HCT116 (cell line): ENCODE measurements at regions not wholly inside any gene's neighbourhood (a gene's known extent, or its start where the extent isn't known, plus 50 kb on each side); places are given as distances from the start of the nearest gene placed in this dataset.

Experiments
- ATAC-seq: fragments of 200-7000 bp; cut with Tn5 transposase; 2 replicates; pipeline ENCODE4 v1.9.1; 2020; ENCODE audit warnings: mild to moderate bottlenecking, moderate library complexity
- BruUV-seq: library from RNA; stranded (reverse); fragments of 400-500 nt; replicated peaks from 2 replicates; lab custom pipeline; 2021; lab: Mats Ljungman, UMichigan
- CTCF ChIA-PET: fragments of 300-600 bp; sonication (Branson Sonifier 250); formaldehyde crosslinking; loops from one replicate; lab custom pipeline; 2021; ENCODE audit warnings: antibody characterized with exemption; lab: Charles Lee
- POLR2A ChIA-PET: fragments of 300-600, 350-600 bp; sonication (Branson Sonifier 250); formaldehyde crosslinking; loops from one replicate; lab custom pipeline; 2021; ENCODE audit warnings: antibody characterized with exemption; lab: Charles Lee
- RAD21 ChIA-PET, 2 experiments: fragments of 300-600 bp; sonication (Branson Sonifier 250); formaldehyde crosslinking; loops; one replicate each; lab custom pipeline; 2023; ENCODE audit warnings: low total read pairs in 2 of 2; ENCODE audit not compliant: uncharacterized antibody in 2 of 2, unreplicated experiment in 2 of 2, low non-redundant PET in 1 of 2; lab: Charles Lee
- DNase-seq: peaks from one replicate; pipeline ENCODE4 v3.0.0-alpha.2; 2010; ENCODE audit warnings: low read depth, low spot score
- H2AFZ ChIP-seq: fragments of 200-600 bp; shearing (Covaris generic), sonication (generic); 2 replicates; pipeline ENCODE4 v1.6.1; 2017; ENCODE audit warnings: low read depth, mixed run types, mixed read lengths, antibody characterized with exemption, low read length; ENCODE audit not compliant: poor library complexity, severe bottlenecking
- H3K27ac ChIP-seq: 2 replicates; pipeline ENCODE4 v1.5.1; 2012; ENCODE audit warnings: low read depth, low read length
- H3K27me3 ChIP-seq: fragments of 200-600 bp; sonication (generic); 2 replicates; pipeline ENCODE4 v1.6.1; 2016; ENCODE audit warnings: mixed run types, low read length, mixed read lengths; ENCODE audit not compliant: insufficient read depth
- H3K36me3 ChIP-seq, 2 experiments: fragments of 200-500 bp in 1 of 2; fragments of 200-600 bp in 1 of 2; sonication (Bioruptor generic) in 1 of 2; sonication (generic) in 1 of 2; 2 replicates each; pipeline versions ENCODE4 v1.5.1 to v1.6.1; 2014 to 2016; ENCODE audit warnings: low read length in 2 of 2, inconsistent platforms in 1 of 2, mixed read lengths in 1 of 2, mixed run types in 1 of 2; ENCODE audit not compliant: insufficient read depth in 2 of 2, control insufficient read depth in 1 of 2
- H3K4me1 ChIP-seq, 2 experiments: fragments of 200-600 bp in 1 of 2; sonication (generic) in 1 of 2; 2 replicates each; pipeline versions ENCODE4 v1.5.1 to v1.6.1; 2012 to 2017; ENCODE audit warnings: low read length in 2 of 2, inconsistent platforms in 1 of 2, mild to moderate bottlenecking in 1 of 2, mixed read lengths in 1 of 2, mixed run types in 1 of 2, moderate library complexity in 1 of 2; ENCODE audit not compliant: insufficient read depth in 2 of 2, control insufficient read depth in 1 of 2
- H3K4me2 ChIP-seq: fragments of 200-600 bp; sonication (generic); 2 replicates; pipeline ENCODE4 v1.6.1; 2017; ENCODE audit warnings: mixed run types, low read length, mixed read lengths
- H3K4me3 ChIP-seq, 2 experiments: fragments of 200-600 bp in 1 of 2; sonication (generic) in 1 of 2; replicated peaks in 1 of 2; 2 replicates each; pipeline ENCODE4 v1.5.1; 2011 to 2016; ENCODE audit warnings: low read length in 2 of 2, control low read depth in 1 of 2, low read depth in 1 of 2, mild to moderate bottlenecking in 1 of 2, mixed read lengths in 1 of 2, mixed run types in 1 of 2
- H3K79me2 ChIP-seq: fragments of 200-600 bp; sonication (generic); 2 replicates; pipeline ENCODE4 v1.6.1; 2017; ENCODE audit warnings: mild to moderate bottlenecking, mixed run types, low read length, moderate library complexity, mixed read lengths; ENCODE audit not compliant: insufficient read depth
- H3K9ac ChIP-seq: fragments of 200-600 bp; sonication (generic); 2 replicates; pipeline ENCODE4 v1.6.1; 2016; ENCODE audit warnings: low read length, mixed read lengths
- H3K9me2 ChIP-seq: fragments of 200-600 bp; sonication (generic), shearing (Covaris generic); 2 replicates; pipeline ENCODE4 v1.6.1; 2017; ENCODE audit warnings: mixed run types, mild to moderate bottlenecking, moderate library complexity; ENCODE audit not compliant: insufficient read depth
- H3K9me3 ChIP-seq, 2 experiments: fragments of 200-500 bp in 1 of 2; fragments of 200-600 bp in 1 of 2; sonication (Bioruptor generic) in 1 of 2; sonication (generic) in 1 of 2; 2 replicates each; pipeline ENCODE4 v1.6.1; 2014 to 2017; ENCODE audit warnings: low read length in 2 of 2, mixed read lengths in 2 of 2, inconsistent platforms in 1 of 2, low read depth in 1 of 2, mild to moderate bottlenecking in 1 of 2, mixed run types in 1 of 2, moderate library complexity in 1 of 2; ENCODE audit not compliant: control insufficient read depth in 1 of 2, insufficient read depth in 1 of 2
- H4K20me1 ChIP-seq: fragments of 200-600 bp; sonication (generic), shearing (Covaris generic); 2 replicates; pipeline ENCODE4 v1.6.1; 2017; ENCODE audit warnings: mixed run types, mild to moderate bottlenecking, moderate library complexity; ENCODE audit not compliant: insufficient read depth
- CEBPB ChIP-seq: IDR thresholded peaks from 2 replicates; pipeline ENCODE4 v1.6.1; 2012; ENCODE audit warnings: low read depth
- ELF1 ChIP-seq: IDR thresholded peaks from 2 replicates; pipeline ENCODE4 v1.6.1; 2012; ENCODE audit warnings: low read depth, borderline replicate concordance
- EZH2 ChIP-seq: fragments of 200-600 bp; sonication (generic); IDR thresholded peaks from 2 replicates; pipeline ENCODE4 v1.6.1; 2017; ENCODE audit warnings: antibody characterized with exemption, mixed run types
- EZH2phosphoT487 ChIP-seq: fragments of 200-600 bp; IDR thresholded peaks from 2 replicates; pipeline ENCODE4 v1.6.1; 2018; ENCODE audit warnings: antibody characterized with exemption, borderline replicate concordance
- FOSL1 ChIP-seq: IDR thresholded peaks from 2 replicates; pipeline ENCODE4 v1.6.1; 2012; ENCODE audit warnings: low read depth
- JUND ChIP-seq: IDR thresholded peaks from 2 replicates; pipeline ENCODE4 v1.6.1; 2012
- POLR2A ChIP-seq: IDR thresholded peaks from 2 replicates; pipeline ENCODE4 v1.7.0; 2011; ENCODE audit warnings: borderline replicate concordance; ENCODE audit not compliant: insufficient read depth, insufficient read length; ENCODE audit errors: extremely low read depth
- POLR2AphosphoS5 ChIP-seq: IDR thresholded peaks from 2 replicates; pipeline ENCODE4 v1.6.1; 2011; ENCODE audit warnings: mild to moderate bottlenecking, low read depth, low read length, moderate library complexity
- SIN3A ChIP-seq: IDR thresholded peaks from 2 replicates; pipeline ENCODE4 v1.6.1; 2012; ENCODE audit warnings: low read depth
- SP1 ChIP-seq: IDR thresholded peaks from 2 replicates; pipeline ENCODE4 v1.6.1; 2012; ENCODE audit warnings: low read depth
- SRF ChIP-seq: IDR thresholded peaks from 2 replicates; pipeline ENCODE4 v1.6.1; 2012; ENCODE audit warnings: low read depth
- TCF7L2 ChIP-seq: IDR thresholded peaks from 2 replicates; pipeline ENCODE4 v1.7.0; 2011; ENCODE audit warnings: borderline replicate concordance, inconsistent platforms; ENCODE audit not compliant: insufficient read depth, insufficient read length; ENCODE audit errors: extremely low read depth
- YY1 ChIP-seq: IDR thresholded peaks from 2 replicates; pipeline ENCODE4 v1.6.1; 2011; ENCODE audit warnings: low read length, low read depth, moderate library complexity, mild to moderate bottlenecking; ENCODE audit not compliant: insufficient replicate concordance; ENCODE audit errors: extremely low read depth
- ZBTB33 ChIP-seq: IDR thresholded peaks from 2 replicates; pipeline ENCODE4 v1.6.1; 2011; ENCODE audit warnings: mild to moderate bottlenecking, low read length, moderate library complexity; ENCODE audit not compliant: insufficient replicate concordance; ENCODE audit errors: extremely low read depth
- intact Hi-C: fragments of 100-400 bp; cut with micrococcal nuclease; formaldehyde crosslinking; loops from 2 replicates; pipeline ENCODE4 v1.10.0; 2022

DNA sequence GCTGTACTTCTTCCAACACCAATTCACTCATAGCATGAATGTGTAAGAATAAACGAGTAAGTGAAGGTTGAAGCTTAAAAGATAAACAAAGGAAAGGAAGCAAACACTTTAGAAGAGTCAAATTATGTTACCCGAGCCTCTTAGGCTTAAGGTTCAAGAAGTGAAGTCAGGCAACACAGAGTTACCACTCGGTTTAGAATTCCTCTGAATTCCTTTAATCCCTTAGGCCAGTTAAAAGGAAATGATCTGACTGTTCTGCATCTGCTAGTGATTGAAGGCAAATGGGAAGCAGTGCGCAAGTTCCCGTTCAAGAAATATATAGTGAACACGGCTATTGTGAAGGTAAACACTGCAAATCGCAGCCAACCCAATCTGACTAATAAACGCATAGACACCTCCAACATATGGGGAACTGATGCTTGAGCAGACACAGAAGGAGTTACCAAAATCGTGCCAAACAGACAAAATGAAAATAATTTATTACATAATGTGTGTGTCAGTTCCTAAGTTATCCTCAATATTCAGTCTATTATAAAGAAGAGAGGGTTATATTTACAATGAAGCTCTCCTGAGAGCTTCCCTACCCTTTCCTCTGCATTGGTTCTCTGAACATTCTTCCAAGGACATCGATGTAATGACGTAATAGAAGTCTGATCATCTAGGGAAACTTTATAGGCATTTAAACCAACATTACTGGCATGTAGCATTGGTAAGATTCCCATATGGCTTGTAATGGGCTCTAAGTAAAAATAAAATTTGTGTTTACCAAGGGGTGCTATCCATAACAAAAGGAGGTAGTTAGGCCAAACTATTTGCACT, 837.1 kb upstream of the ZNF608 start:
- intact Hi-C loops: no loop called here
- Histone ChIP-seq H3K36me3 (no peaks in the 10 kb centered on the region), H4K20me1 (no peaks in the 10 kb centered on the region), H3K27ac (no peak overlapping the region), H3K4me3 (no peak overlapping the region), H3K79me2 (no peaks in the 10 kb centered on the region), H3K9ac (no peak overlapping the region), H3K9me2 (no peaks in the 10 kb centered on the region), H2AFZ (no peak overlapping the region), H3K27me3 (no peaks in the 10 kb centered on the region), H3K4me2 (no peak overlapping the region), H3K9me3 (no peaks in the 10 kb centered on the region), H3K4me1 (no peaks in the 10 kb centered on the region)
- TF ChIP-seq SP1: no peak
- no peak for TF ChIP-seq POLR2AphosphoS5
- no peak for TF ChIP-seq POLR2A
- no peak for TF ChIP-seq YY1
- TF ChIP-seq EZH2phosphoT487: no peak
- TF ChIP-seq CEBPB: no peak
- TF ChIP-seq SIN3A: no peak
- no peak for TF ChIP-seq SRF
- no peak for TF ChIP-seq EZH2
- TF ChIP-seq ELF1: no peak
- TF ChIP-seq TCF7L2: no peak
- TF ChIP-seq JUND: no peak
- TF ChIP-seq ZBTB33: no peak
- TF ChIP-seq FOSL1: no peak
- CTCF ChIA-PET: no interaction called here
- POLR2A ChIA-PET: no interaction called here
- no TSS peak for BruUV-seq
- RAD21 ChIA-PET: no interaction called here
- ATAC-seq (no peak), DNase-seq (no peak)
